Erythroblast (primary cell): ENCODE measurements at regions not wholly inside any gene's neighbourhood (a gene's known extent, or its start where the extent isn't known, plus 50 kb on each side); places are given as distances from the start of the nearest gene placed in this dataset.

Experiments
- GATA1 ChIP-seq: IDR thresholded peaks from 2 replicates; pipeline ENCODE4 v1.6.1; 2011; ENCODE audit warnings: low read depth, mild to moderate bottlenecking, control low read depth, low read length, moderate library complexity
- POLR2A ChIP-seq: IDR thresholded peaks from 2 replicates; pipeline ENCODE4 v1.6.1; 2011; ENCODE audit warnings: mild to moderate bottlenecking, low read length

DNA sequence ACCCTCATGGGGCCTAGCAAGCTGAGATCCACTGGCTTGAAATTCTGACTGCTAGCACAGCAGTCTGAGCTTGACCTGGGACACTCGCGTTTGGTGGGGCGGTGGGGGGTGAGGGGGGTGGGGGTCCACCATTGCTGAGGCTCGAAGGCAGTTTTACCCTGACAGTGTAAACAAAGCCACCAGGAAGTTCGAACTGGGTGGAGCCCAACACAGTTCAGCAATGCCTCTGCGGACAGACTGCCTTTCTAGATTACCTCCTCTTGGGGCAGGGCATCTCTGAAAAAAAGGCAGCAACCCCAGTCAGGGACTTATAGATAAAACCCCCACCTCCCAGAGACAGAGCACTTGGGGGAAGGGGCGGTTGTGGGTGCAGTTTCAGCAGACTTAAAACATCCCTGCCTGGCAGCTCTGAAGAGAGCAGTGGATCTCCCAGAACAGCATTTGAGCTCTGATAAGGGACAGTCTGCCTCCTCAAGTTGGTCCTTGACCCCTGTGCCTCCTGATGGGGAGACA is 149.7 kb upstream of the TANK start:
- no peak for TF ChIP-seq POLR2A
- TF ChIP-seq GATA1: no peak
